HG03558 (cell line): ENCODE measurements at regions not wholly inside any gene's neighbourhood (a gene's known extent, or its start where the extent isn't known, plus 50 kb on each side); places are given as distances from the start of the nearest gene placed in this dataset.

Experiments used
- ATAC-seq: cut with Tn5 transposase; IDR thresholded peaks from one replicate; pipeline ENCODE4 v1.9.1; 2021; ENCODE audit warnings: moderate number of reproducible peaks; ENCODE audit not compliant: unreplicated experiment; ENCODE audit errors: extremely low read depth

GRCh38 chr3:152183473-152183872 is 85.3 kb upstream of the MBNL1 start:
- no peak for ATAC-seq

GRCh38 chr3:152184971-152185686 is 83.6 kb upstream of the MBNL1 start:
- ATAC-seq, result no peak

GRCh38 chr3:152185891-152186630 is 82.7 kb upstream of the MBNL1 start:
- no peak for ATAC-seq

GRCh38 chr3:152190636-152191183 is 78.0 kb upstream of the MBNL1 start:
- ATAC-seq, result no peak

GRCh38 chr3:152192050-152192449 is 76.7 kb upstream of the MBNL1 start:
- no peak for ATAC-seq

- ATAC-seq, result no peak
Observed at GRCh38 chr3:152192936-152193672, 75.6 kb upstream of the MBNL1 start.

GRCh38 chr3:152193673-152194267 is 75.0 kb upstream of the MBNL1 start:
- peak; percentile 42 for ATAC-seq

- ATAC-seq, result no peak
Observed at GRCh38 chr3:152195206-152195605, 73.5 kb upstream of the MBNL1 start.

- no peak for ATAC-seq
Observed at GRCh38 chr3:152196782-152197181, 71.9 kb upstream of the MBNL1 start.

GRCh38 chr3:152197451-152197850 is 71.3 kb upstream of the MBNL1 start:
- no peak for ATAC-seq

GRCh38 chr3:152197937-152198336 is 70.8 kb upstream of the MBNL1 start:
- peak; percentile 20 for ATAC-seq

- ATAC-seq, result no peak
Observed at GRCh38 chr3:152198665-152199064, 70.1 kb upstream of the MBNL1 start.

GRCh38 chr3:152199102-152199840 is 69.5 kb upstream of the MBNL1 start:
- no peak for ATAC-seq

- ATAC-seq, result no peak
Observed at GRCh38 chr3:152200476-152201420, 68.0 kb upstream of the MBNL1 start.

- ATAC-seq, result no peak
Observed at GRCh38 chr3:152202976-152203626, 65.6 kb upstream of the MBNL1 start.

- ATAC-seq, result no peak
Observed at GRCh38 chr3:152203652-152204051, 65.1 kb upstream of the MBNL1 start.

GRCh38 chr3:152204218-152204617 is 64.5 kb upstream of the MBNL1 start:
- no peak for ATAC-seq

- ATAC-seq, result no peak
Observed at GRCh38 chr3:152205097-152205593, 63.6 kb upstream of the MBNL1 start.
